Right atrium auricular region (tissue), 2 donors: ENCODE measurements at regions not wholly inside any gene's neighbourhood (a gene's known extent, or its start where the extent isn't known, plus 50 kb on each side); places are given as distances from the start of the nearest gene placed in this dataset.

Source experiments
- DNase-seq: peaks from one replicate; pipeline ENCODE4 v3.0.0-alpha.2; 2019; ENCODE audit warnings: low spot score
- H3K27ac ChIP-seq, 2 donors: fragments of 200-600 bp; sonication (generic); 1 replicate in 1 of 2; 2 replicates in 1 of 2; pipeline ENCODE4 v1.5.1; 2016 to 2019
- H3K27me3 ChIP-seq, 2 donors: fragments of 200-600 bp; sonication (generic); one replicate each; pipeline versions ENCODE4 v1.5.1 to v1.6.0; 2017 to 2019
- H3K36me3 ChIP-seq: fragments of 200-600 bp; sonication (generic); one replicate; pipeline ENCODE4 v1.5.1; 2016
- H3K4me1 ChIP-seq, 2 donors: fragments of 200-600 bp; sonication (generic); one replicate each; pipeline versions ENCODE4 v1.5.1 to v1.6.0; 2017 to 2019
- H3K4me3 ChIP-seq, 2 donors: fragments of 200-600 bp; sonication (generic); 1 replicate in 1 of 2; 2 replicates in 1 of 2; pipeline ENCODE4 v1.5.1; 2017 to 2019; ENCODE audit warnings: mild to moderate bottlenecking in 1 of 2, moderate library complexity in 1 of 2
- H3K9me3 ChIP-seq, 2 donors: fragments of 200-600 bp; sonication (generic); one replicate each; pipeline ENCODE4 v1.5.1; 2019
- CTCF ChIP-seq, 2 donors: fragments of 200-600 bp; sonication (generic); IDR thresholded peaks; one replicate each; pipeline ENCODE4 v1.5.1; 2019; ENCODE audit warnings: antibody characterized with exemption in 2 of 2

- Histone ChIP-seq H3K36me3 (no peaks in the 10 kb centered on the region), H3K27me3 (no peaks in the 10 kb centered on the region), H3K4me3 (no peak overlapping the region), H3K27ac (no peak overlapping the region), H3K9me3 (no peaks in the 10 kb centered on the region), H3K4me1 (no peaks in the 10 kb centered on the region)
- no peak for TF ChIP-seq CTCF (IDR thresholded peaks at IDR 0.05)
- no peak for DNase-seq
Measured at GRCh38 chr14:97053941-97054340, 256.8 kb downstream of the VRK1 start.

- Histone ChIP-seq H3K4me1 (no peaks in the 10 kb centered on the region), H3K36me3 (no peaks in the 10 kb centered on the region), H3K4me3 (no peak overlapping the region), H3K9me3 (no peaks in the 10 kb centered on the region), H3K27me3 (no peaks in the 10 kb centered on the region), H3K27ac (no peak overlapping the region)
- TF ChIP-seq CTCF (IDR thresholded peaks at IDR 0.05), result no peak
- DNase-seq, result no peak
Measured at GRCh38 chr14:97055355-97055754, 258.2 kb downstream of the VRK1 start.

GRCh38 chr14:97056086-97056485, 258.9 kb downstream of the VRK1 start:
- no peak overlapping the region for H3K27ac ChIP-seq
- DNase-seq, result no peak
- no peak for TF ChIP-seq CTCF (IDR thresholded peaks at IDR 0.05)

GRCh38 chr14:97057238-97058073, 260.3 kb downstream of the VRK1 start:
- no peak for DNase-seq
- Histone ChIP-seq H3K4me1 (no peaks in the 10 kb centered on the region), H3K36me3 (no peaks in the 10 kb centered on the region), H3K27ac (no peak overlapping the region), H3K27me3 (no peaks in the 10 kb centered on the region), H3K9me3 (no peaks in the 10 kb centered on the region), H3K4me3 (no peak overlapping the region)
- TF ChIP-seq CTCF (IDR thresholded peaks at IDR 0.05), result no peak

More at GRCh38 chr14:97056086-97056485, 258.9 kb downstream of the VRK1 start:
- Histone ChIP-seq H3K27me3 (no peaks in the 10 kb centered on the region), H3K36me3 (no peaks in the 10 kb centered on the region), H3K4me1 (no peaks in the 10 kb centered on the region), H3K9me3 (no peaks in the 10 kb centered on the region), H3K4me3 (no peak overlapping the region)

- no peak overlapping the region for H3K4me3 ChIP-seq
- DNase-seq, result no peak
- no peak overlapping the region for H3K27ac ChIP-seq
- no peaks in the 10 kb centered on the region for H3K36me3 ChIP-seq
- H3K9me3 ChIP-seq, result no peaks in the 10 kb centered on the region
- H3K27me3 ChIP-seq, result no peaks in the 10 kb centered on the region
- no peak for TF ChIP-seq CTCF (IDR thresholded peaks at IDR 0.05)
- no peaks in the 10 kb centered on the region for H3K4me1 ChIP-seq
Measured at GRCh38 chr14:97058074-97058467, 260.9 kb downstream of the VRK1 start.

GRCh38 chr14:97058589-97058988, 261.4 kb downstream of the VRK1 start:
- TF ChIP-seq CTCF (IDR thresholded peaks at IDR 0.05), result no peak
- Histone ChIP-seq H3K9me3 (no peaks in the 10 kb centered on the region), H3K36me3 (no peaks in the 10 kb centered on the region), H3K4me3 (no peak overlapping the region), H3K4me1 (no peaks in the 10 kb centered on the region), H3K27me3 (no peaks in the 10 kb centered on the region), H3K27ac (no peak overlapping the region)
- DNase-seq, result no peak
